GM21619 (cell line): ENCODE measurements at regions not wholly inside any gene's neighbourhood (a gene's known extent, or its start where the extent isn't known, plus 50 kb on each side); places are given as distances from the start of the nearest gene placed in this dataset.
"Not testable (repeated sequence)": the region's sequence is repeated elsewhere in the genome, so short reads cannot be mapped to it uniquely, and the experiment has no call there.

Source experiments
- ATAC-seq: cut with Tn5 transposase; IDR thresholded peaks from one replicate; pipeline ENCODE4 v1.9.1; 2021; ENCODE audit not compliant: unreplicated experiment

DNA sequence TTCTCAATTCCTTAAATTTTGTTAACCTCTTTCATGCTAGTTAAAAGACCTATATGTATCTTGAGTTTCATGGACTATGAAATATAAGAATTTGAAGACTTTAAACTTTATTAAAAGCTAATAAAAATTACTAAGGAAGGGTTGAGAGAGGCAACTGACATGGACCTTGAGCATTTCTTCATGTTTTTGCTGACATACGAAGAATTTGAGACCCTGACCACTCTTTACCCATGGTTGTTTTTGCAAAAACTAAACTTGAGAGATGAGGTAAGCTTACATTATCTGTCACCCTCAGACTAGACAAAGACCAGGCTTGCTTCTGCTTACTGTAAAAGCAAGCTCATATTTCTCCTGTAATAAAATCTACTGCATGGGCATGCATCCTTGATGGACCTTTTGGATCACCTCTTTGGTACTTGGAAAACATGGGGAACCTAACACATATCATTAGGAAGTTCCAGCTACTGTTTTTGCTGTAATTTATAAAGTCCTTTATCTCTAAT, 338.2 kb upstream of the PABPC4L start:
- ATAC-seq, result no peak

DNA sequence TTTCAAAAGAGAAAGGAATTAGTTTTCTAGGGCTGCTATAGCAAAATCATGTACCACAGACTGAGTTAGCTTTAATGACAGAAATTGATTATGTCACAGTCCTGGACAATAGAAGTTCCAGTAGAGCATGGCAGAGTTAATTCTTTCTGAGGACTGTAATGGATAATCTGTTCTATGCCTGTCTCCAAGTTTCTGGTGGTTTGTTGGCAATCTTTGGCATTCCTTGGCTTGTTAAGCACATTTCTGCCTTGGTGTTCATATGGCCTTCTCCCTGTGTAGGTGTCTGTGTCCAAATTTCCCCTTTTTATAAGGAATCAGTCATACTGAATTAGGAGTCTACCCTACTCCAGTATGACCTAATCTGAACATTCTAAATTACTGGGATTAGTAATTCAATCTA, 336.1 kb upstream of the PABPC4L start:
- ATAC-seq, result no peak

DNA sequence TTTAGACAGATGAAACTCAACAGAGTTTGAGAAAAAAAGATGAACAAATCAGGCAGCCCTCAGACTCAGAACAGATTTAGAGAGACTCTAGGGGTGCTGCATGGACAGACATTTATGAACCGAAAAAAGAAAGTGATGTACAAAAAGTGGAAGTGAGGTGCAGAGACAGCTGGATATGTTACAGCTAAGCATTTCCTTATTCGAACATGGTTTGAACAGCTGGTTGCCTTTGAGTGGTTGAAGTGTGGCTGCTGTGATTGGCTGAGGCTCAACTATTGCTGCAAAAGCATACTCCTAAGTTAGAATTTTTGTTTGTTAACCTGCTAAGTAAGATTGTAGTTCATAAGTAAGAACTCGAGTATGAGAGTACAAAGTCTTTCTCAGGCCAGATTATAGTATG, 331.5 kb upstream of the PABPC4L start:
- no peak for ATAC-seq

DNA sequence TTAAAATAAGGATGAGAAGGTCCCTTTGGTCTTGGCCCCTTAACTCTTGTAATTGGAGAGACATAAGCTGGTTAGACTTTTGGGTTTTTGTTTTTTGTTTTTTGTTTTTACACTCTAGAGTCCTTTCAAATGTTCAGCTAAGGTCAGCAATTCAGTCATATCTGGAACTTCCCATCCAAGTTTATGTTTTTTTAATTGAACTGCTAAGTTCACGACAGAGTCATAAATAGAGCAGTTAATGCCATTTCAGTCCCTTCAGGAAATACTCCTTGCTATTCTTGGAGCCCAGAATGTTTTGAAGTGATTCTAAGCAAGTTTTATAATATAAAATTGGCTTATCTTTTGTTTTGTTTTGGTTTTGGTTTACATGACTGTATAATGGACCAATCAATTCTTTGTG, 329.4 kb upstream of the PABPC4L start:
- no peak for ATAC-seq

DNA sequence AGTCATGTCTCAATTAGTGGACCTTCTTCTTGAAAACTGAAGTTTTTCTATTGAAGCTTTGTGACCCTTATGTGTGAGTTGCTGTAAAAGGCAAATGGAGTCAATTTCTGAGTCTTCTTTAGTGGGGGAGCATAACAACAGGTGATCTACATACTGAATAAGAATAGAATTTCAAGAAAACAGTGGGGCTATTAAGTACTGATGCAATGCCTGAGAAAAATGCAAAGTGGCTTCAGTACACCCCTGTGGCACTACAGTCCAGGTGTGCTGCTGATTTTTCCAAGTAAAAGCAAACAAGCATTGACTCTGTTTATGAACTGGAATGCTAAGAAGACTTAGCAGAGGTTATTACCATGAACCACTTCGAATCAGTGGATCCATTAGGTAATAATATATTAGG, 328.0 kb upstream of the PABPC4L start:
- no peak for ATAC-seq

DNA sequence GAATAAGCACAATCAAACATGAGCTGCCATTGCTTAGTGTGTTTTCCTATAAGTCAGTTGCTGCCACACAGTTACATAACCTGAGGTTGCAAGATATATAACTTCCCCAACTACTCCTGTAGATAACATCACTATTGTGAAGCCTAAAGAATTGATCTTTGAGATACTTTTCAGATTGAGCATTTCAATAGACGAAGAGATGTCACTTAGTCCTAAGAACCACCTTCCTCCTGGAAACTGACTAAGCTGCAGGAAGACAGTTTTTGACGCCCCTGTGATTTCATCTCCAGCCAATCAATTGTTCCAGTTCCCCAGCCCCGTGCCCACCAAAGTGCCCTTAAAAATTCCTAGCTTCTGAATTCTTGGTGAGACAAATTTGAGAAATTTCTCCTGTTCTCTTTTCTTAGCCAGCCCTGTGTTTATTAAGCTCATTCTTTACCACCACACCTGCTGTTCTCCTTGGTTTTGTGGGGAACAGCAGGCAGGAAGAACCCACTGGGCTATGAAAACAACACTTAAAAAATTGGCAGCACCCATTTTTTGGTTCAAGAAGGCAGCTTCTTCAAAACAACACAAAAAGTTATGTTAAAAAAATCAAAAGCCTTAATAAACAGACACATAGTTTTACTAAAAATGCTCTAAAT, 317.1 kb upstream of the PABPC4L start:
- ATAC-seq, result no peak

DNA sequence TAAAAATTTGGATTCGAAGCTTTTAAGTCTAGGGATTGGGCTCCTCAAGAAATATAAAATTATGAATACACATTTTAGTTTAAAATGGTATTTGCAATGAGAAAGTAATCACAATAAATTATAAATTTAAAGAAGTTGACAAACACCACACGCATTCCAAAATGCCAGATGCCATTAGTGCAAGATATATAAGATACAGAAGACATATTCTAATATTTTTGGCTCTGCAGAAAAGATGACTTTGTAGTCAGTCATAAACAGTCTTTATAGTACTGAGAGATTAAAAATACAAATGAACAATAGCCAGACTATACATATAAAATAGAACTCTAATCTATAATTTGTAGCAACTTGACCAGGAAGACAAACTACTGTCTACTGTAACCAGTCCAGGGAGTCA, 309.0 kb upstream of the PABPC4L start:
- no peak for ATAC-seq

DNA sequence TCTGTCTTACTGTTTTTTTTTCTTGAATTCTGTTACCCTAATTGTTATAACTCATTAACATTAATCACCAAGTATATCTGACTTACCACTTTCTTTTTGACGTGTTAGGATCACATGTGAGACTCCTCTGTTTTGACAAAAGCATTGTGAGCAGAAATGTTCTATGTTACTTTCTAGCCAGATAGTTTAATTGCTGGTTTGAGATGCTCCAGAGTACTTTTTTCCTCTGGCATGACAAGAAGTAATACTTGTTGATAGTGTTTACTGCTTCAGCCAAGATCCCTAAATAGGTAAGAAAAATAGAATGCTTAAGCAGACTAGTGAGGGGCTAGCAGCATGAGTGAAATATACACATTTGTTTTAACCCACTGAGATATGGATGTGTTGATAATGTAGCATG, 303.9 kb upstream of the PABPC4L start:
- ATAC-seq, result no peak

DNA sequence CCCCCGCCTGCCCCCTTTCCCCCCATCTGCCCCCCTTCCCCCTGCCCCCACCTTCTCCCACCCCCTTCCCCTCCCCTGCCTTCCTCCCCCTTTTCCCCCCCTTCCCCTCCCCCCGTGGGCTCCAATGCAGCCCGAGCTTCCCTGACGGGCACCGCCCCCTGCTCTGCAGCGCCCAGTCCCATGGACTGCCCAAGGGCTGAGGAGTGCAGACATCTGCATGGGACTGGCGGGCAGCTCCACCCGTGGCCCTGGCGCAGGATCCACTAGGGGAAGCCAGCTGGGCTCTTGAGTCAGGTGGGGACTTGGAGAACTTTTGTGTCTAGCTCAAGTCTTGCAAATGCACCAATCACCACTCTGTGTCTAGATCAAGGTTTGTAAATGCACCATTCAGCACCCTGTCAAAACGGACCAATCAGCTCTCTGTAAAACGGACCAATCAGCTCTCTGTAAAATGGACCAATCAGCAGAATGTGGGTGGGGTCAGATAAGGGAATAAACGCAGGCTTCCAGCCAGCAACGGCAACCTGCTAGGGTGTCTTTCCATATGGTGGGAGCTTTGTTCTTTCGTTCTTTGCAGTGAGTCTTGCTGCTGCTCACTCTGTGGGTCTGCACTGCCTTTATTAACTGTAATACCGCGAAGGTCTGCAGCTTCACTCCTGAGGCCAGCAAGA, 300.5 kb upstream of the PABPC4L start:
- ATAC-seq, result no peak

DNA sequence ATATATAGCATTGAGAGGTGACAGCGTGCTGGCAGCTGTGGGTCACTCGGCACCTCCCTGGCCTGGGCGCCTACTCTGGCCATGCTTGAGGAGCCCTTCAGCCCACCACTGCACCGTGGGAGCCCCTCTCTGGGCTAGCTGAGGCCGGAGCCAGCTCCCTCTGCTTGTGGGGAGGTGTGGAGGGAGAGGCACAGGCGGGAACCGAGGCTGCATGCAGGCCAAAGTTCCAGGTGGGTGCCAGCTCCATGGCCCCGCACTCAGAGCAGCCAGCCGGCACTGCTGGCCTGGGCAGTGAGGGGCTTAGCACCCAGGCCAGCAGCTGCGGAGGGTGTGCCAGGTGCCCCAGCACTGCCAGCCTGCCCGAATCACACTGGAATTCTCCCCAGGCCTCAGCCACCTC, 299.9 kb upstream of the PABPC4L start:
- ATAC-seq, result not testable (repeated sequence)

DNA sequence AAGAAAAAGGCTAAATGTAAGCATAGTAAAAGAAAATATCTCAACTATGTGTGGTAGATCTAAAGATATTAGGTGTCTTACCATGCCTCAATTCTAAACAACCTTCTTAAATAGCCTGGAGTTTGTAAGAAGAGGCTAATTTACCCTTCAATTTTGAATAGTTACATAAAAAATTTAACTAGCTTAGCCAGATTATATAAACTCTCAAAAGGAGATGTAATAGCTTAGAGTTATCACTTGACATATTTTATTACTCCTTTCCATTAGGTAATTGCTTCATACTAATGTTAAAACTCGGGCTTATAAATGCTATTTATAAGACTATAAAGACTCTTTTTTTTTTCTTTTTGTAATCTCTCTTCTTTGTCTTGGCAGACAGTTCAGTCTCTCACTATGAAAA, 297.5 kb upstream of the PABPC4L start:
- ATAC-seq, result no peak

DNA sequence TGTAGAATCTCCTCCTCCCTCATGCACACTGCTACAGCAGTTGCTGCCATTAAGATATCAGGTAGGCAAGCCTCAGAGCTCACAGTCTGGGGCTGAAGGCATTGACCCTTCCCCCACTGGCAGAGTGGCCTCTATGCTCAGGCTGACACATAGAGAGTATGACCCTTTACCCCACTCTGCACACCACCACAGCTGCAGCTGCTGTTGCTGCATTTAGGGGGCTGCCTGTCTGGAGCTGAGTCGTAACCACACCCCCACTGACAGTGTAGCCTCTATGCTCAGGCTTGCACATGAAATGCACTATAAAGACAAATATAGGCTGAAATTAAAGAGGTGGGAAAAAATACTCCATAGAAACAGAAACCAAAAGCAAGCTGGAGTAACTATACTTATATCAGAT, 289.3 kb upstream of the PABPC4L start:
- no peak for ATAC-seq

DNA sequence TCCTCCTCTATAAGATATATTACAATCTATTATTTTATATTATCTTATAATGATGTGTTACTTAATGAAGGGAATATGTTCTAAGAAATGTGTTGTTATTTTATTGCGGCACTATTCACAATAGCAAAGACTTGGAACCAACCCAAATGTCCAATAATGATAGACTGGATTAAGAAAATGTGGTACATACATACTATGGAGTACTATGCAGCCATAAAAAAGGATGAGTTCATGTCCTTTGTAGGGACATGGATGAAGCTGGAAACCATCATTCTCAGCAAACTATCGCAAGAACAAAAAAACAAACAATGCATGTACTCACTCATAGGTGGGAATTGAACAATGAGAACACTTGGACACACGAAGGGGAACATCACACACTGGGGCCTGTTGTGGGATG, 281.9 kb upstream of the PABPC4L start:
- ATAC-seq, result not testable (repeated sequence)

DNA sequence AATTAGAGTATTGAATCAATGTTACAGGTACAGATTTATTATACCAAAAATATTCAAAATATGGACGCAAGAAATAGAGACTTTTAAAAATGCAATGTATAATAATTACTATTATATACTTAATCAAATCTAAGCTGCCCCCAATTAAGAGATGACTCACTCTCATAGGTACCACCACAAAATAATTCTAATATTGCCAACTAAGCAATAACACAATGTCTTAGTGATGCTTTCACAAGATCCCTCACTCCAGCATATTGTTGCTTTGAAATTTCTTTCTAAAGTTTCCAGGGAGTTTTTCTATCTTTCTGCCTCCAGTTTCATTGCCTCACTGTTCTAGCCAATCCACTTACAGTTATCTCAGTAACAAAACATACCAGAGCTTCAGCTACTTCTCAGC, 270.0 kb upstream of the PABPC4L start:
- ATAC-seq, result no peak

DNA sequence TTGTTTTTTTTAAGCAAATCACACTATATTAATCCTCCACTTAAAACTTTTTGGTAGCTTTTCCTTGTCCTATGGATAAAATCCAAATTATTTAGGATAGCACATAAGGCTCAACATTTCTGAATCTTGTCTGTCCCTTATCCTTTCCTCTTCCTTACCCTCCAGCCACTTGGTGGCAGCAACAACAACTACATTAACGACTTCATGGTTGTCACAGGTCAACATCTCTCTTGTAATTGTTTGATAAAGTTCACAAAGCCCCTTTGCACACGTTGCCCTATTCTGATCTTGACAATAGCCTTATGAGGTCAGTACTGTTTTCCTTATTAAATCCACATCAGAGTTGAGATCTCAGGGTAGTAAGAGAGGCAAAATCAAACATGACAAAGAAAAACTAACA, 269.0 kb upstream of the PABPC4L start:
- ATAC-seq, result no peak

DNA sequence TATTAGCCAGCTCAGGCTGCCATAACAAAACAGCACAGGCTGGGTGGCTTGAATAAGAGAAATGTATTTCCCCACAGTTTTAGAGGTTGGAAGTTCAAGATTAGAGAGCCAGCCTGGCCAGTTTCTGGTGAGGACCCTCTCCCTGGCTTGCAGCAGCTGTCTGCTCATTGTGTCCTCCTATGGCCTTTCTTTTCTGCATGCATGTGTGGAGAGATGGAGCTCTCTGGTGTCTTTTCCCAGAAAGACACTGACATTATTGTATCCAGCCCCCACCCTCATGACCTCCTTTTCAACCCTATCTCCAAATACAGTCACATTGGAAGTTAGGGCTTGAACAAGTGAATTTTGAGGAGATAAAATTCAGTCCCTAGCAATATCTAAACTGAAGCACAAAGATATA, 263.8 kb upstream of the PABPC4L start:
- ATAC-seq, result no peak

DNA sequence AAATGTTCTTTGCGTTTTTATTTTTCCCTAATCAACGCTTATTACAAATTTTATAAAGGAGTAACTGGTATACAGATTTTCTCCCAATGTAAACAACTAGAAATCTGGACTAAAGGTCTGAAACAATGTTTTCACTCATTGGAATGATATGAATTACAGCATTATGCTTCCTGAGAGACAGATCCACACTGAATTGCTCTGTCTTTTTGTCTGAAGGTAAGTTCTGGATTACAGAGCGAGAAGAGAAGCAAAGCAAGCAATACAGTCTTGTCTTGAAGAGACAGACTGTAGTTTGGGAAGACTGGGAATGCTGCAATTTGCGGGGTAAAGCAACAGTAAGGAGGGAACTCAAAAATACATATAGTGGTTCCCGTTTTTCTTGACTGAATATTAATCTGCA, 262.2 kb upstream of the PABPC4L start:
- no peak for ATAC-seq

DNA sequence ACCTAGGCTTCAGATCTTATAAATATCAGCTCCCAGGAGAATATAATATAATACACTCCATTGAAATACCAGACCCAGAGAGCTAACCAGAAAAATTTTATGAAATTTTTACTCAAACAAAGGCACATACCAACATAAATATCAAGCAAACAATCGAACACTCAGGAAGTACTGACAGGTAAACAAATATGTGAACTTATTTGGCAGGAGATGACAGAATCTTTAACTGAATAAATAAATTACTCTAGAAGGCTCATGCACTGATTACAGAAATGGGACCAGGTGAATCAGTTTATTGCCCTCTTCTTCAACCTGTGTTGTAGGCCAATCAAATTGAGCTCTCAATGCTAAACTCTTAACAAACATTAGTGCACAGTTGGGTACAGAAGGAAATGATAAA, 225.2 kb upstream of the PABPC4L start:
- no peak for ATAC-seq

DNA sequence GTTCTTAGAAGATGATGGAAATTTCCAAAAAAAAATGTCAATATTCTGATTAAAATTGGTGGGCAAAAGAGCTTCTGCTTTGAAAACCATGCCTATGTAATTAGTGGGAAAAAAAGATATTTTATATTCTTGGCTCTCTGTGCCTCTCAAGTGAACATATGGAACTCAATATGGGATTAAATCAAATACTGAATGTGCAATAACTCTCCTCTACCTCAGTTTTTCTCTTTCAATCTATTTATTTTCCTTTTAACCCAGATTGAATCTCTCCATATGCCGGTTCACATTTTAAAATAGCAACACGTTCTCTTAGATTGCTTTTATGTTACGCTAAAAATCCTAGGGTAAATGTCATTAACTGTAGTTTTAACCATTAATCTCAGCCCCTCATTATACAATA, 224.2 kb upstream of the PABPC4L start:
- no peak for ATAC-seq

DNA sequence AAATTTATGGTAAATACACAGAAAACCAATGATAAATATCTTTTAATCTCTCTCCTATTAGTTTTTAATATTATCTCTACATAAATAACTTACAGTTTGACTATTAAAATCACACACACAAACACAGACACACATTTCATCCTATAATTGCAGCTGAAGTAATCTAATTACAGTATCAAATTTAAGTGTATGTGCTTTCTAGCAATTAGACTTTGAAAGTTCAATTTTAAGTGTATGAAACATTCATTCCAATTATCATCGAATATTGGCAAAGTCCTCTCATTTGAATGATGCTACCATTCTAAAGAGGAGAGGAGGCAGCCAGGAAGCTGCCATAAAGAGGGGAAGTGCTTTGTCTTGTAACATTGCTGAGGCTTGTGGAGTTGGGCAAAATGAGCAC, 221.2 kb upstream of the PABPC4L start:
- no peak for ATAC-seq

DNA sequence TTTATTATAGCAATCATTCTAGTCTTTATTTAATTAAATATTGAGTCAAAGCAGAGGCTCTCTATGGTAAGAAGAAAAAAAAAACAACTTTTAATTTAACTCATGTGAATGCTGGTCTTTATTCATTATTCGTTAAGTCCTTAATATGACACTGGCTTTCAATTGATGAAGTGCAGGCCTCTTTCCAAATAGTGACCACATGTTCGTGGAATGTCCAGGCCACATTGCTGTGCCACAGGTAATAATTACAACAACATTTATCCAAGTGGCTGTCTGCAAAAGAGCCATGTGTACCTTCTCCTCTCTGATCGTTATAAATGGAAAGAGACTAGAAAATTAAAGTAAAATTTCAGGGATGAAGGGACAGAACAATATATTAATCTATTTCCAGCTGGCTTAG, 220.1 kb upstream of the PABPC4L start:
- ATAC-seq, result no peak

DNA sequence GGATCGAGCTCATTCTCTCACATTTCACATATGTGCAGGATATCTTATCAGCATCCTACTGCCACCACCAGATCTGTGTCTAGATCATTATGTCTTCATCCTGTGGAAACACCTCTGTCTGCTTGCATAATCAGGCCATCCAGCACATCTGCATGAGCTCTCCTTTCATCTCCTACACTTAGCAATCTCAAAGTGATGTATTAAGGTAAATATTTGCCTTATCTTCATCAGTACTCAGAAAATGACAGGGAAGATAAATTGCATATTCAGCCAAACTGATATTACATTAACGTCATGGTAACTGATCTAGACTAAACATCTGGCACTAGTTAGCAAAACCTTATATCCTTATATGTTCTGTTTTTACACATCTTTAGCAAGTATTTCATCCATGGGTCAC, 207.3 kb upstream of the PABPC4L start:
- no peak for ATAC-seq

DNA sequence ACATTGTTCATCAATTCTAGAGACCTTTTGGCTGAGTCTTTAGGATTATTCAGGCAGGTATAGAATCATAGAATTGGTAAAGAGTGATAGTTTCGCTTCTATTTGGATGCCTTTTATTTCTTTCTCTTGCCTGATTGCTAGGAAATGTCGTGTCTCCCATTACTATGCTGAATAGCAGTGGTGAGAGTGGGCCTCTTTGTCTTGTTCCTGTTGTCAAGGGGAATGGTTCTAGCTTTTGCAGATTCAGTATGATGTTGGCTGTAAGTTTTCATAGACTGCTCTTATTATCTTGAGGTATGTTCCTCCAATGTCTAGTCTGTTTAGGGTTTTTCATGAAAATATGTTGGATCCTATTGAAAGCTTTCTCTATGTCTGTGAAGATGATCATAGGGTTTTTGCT, 200.2 kb upstream of the PABPC4L start:
- no peak for ATAC-seq
